Activated naive CD4-positive, alpha-beta T cell treated with anti-CD3 and anti-CD28 coated beads, Interleukin-2, amount 50 U/mL, for 16 hours (primary cell): ENCODE measurements at regions not wholly inside any gene's neighbourhood (a gene's known extent, or its start where the extent isn't known, plus 50 kb on each side); places are given as distances from the start of the nearest gene placed in this dataset.

Source experiments
- DNase-seq: peaks from one replicate; pipeline ENCODE4 v3.0.0-alpha.2; 2020

- no peak for DNase-seq
These were observed 902.7 kb upstream of the USP15 start for GRCh38 chr12:61357496-61357895.

- no peak for DNase-seq
These were observed 898.2 kb upstream of the USP15 start for GRCh38 chr12:61362037-61362436.

GRCh38 chr12:61365001-61365400, 895.2 kb upstream of the USP15 start:
- DNase-seq, result no peak

GRCh38 chr12:61367281-61367785, 892.9 kb upstream of the USP15 start:
- DNase-seq, result no peak

- no peak for DNase-seq
These were observed 890.8 kb upstream of the USP15 start for GRCh38 chr12:61369241-61369910.

GRCh38 chr12:61384511-61384910, 875.7 kb upstream of the USP15 start:
- no peak for DNase-seq

GRCh38 chr12:61385771-61386170, 874.4 kb upstream of the USP15 start:
- no peak for DNase-seq

GRCh38 chr12:61397668-61398067, 862.5 kb upstream of the USP15 start:
- DNase-seq, result no peak

- DNase-seq, result no peak
These were observed 848.0 kb upstream of the USP15 start for GRCh38 chr12:61412201-61412600.

- no peak for DNase-seq
These were observed 845.7 kb upstream of the USP15 start for GRCh38 chr12:61414470-61414869.

GRCh38 chr12:61422786-61423185, 837.4 kb upstream of the USP15 start:
- no peak for DNase-seq

- no peak for DNase-seq
These were observed 808.1 kb upstream of the USP15 start for GRCh38 chr12:61452076-61452475.

- no peak for DNase-seq
These were observed 772.5 kb upstream of the USP15 start for GRCh38 chr12:61487728-61488127.

GRCh38 chr12:61490526-61491498, 769.4 kb upstream of the USP15 start:
- no peak for DNase-seq

- no peak for DNase-seq
These were observed 758.0 kb upstream of the USP15 start for GRCh38 chr12:61502179-61502578.

GRCh38 chr12:61504396-61505080, 755.7 kb upstream of the USP15 start:
- no peak for DNase-seq

- DNase-seq, result no peak
These were observed 746.7 kb upstream of the USP15 start for GRCh38 chr12:61513499-61513898.

GRCh38 chr12:61514016-61514415, 746.2 kb upstream of the USP15 start:
- no peak for DNase-seq

- DNase-seq, result no peak
These were observed 738.9 kb upstream of the USP15 start for GRCh38 chr12:61521258-61521657.

- no peak for DNase-seq
These were observed 736.8 kb upstream of the USP15 start for GRCh38 chr12:61523276-61523992.

GRCh38 chr12:61524851-61525250, 735.4 kb upstream of the USP15 start:
- no peak for DNase-seq

- no peak for DNase-seq
These were observed 734.9 kb upstream of the USP15 start for GRCh38 chr12:61525331-61525730.

GRCh38 chr12:61530456-61530855, 729.7 kb upstream of the USP15 start:
- DNase-seq, result no peak
